SK-N-MC (cell line): ENCODE measurements at regions not wholly inside any gene's neighbourhood (a gene's known extent, or its start where the extent isn't known, plus 50 kb on each side); places are given as distances from the start of the nearest gene placed in this dataset.

ENCODE experiments used
- EZH2 ChIP-seq: fragments of 200-600 bp; sonication (generic); IDR thresholded peaks from one replicate; pipeline ENCODE4 v1.6.1; 2017; ENCODE audit warnings: antibody characterized with exemption
- FOXP2 ChIP-seq: optimal IDR thresholded peaks from 2 replicates; pipeline ENCODE3; 2011; ENCODE audit warnings: mild to moderate bottlenecking, moderate library complexity; ENCODE audit not compliant: insufficient read depth; ENCODE audit errors: extremely low read length, control extremely low read depth
- POLR2AphosphoS5 ChIP-seq: IDR thresholded peaks from 2 replicates; pipeline ENCODE4 v1.6.1; 2012; ENCODE audit warnings: mild to moderate bottlenecking, low read depth, low read length, borderline replicate concordance

DNA sequence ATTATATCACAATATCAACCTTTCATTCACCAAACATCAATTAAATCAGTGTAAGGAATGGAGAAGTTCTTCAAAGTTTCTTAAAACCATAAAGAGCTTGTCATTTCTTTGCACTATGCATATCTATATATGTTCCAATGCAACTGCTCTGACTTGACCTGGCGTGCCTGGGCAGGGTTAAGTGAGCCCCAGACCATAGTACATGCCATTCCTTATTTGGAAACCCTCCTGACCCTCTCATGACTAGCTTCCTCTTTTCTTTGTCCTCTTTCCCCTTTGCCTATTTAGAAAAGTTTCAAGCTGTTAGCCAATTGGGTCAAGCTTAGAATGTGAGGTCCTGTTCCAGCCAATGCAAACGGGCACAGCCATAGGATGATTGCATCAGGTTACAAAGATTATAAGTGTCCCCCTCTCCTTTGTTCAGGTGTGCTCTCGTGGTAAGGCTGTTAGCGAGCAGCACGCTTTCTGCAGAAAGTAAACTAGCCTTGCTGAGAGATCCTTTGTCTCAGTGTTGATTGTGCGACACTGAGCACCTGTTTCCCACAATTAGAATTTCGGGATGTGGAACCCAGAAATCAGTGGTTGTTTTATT lies 78.2 kb upstream of the UXS1 start:
- TF ChIP-seq EZH2 (no peak), POLR2AphosphoS5 (no peak), FOXP2 (no peak)
